GM12801 (cell line): ENCODE measurements at regions not wholly inside any gene's neighbourhood (a gene's known extent, or its start where the extent isn't known, plus 50 kb on each side); places are given as distances from the start of the nearest gene placed in this dataset.

Source experiments
- TF ChIP-seq, protein P1 (sequence below): IDR thresholded peaks from one replicate; pipeline ENCODE4 v1.5.1; 2011; ENCODE audit warnings: control low read depth; ENCODE audit not compliant: insufficient read length; ENCODE audit errors: extremely low read depth

DNA sequence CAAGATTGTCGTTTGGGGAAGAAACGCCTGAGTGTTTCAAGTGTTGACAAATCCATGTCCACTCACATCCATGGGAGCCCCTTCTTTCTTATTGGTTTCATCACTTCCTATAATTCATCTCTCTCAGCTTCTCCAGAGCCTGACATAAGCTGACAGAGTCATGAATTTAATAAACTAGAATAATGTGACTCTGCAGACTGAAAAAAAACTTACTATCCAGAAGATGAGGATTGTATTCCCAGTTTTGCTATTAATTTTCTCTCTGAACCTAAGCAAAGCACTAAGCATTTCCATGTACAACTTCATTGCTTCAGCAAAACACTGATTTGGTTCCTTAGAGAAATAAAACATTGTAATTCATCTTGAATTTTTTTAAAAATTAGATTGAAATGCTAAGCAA, 691.8 kb downstream of the MTRR start:
- TF ChIP-seq, protein P1, sequence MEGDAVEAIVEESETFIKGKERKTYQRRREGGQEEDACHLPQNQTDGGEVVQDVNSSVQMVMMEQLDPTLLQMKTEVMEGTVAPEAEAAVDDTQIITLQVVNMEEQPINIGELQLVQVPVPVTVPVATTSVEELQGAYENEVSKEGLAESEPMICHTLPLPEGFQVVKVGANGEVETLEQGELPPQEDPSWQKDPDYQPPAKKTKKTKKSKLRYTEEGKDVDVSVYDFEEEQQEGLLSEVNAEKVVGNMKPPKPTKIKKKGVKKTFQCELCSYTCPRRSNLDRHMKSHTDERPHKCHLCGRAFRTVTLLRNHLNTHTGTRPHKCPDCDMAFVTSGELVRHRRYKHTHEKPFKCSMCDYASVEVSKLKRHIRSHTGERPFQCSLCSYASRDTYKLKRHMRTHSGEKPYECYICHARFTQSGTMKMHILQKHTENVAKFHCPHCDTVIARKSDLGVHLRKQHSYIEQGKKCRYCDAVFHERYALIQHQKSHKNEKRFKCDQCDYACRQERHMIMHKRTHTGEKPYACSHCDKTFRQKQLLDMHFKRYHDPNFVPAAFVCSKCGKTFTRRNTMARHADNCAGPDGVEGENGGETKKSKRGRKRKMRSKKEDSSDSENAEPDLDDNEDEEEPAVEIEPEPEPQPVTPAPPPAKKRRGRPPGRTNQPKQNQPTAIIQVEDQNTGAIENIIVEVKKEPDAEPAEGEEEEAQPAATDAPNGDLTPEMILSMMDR: no peak

DNA sequence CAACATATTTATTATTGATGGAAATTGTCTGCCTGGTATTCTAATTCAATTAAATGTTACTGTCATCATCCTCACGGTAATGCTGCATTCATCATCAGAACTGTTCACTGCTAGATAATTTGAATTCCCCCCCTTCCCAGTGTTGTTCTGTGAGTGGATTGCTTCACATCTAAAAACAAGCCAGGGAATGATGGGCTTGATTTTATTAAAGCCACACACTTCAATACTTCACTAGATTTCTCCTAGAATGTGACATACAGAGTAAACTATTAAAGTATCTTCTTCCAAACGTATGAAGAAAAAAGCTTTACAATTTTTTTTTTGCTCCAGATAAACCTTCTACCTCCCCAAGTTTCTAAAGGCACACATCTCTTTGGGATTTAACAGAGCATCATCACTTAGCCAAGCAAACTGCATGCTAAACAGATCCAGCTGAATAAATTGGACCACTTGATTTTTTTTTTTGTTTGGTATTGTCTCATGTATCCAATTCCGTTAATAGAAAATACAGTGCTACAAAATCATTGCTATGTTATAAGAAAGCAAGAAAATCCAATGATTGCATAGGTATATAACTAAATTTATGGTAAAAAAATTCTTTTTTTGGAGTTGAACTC, 692.4 kb downstream of the MTRR start:
- TF ChIP-seq, protein P1: no peak

GRCh38 chr5:8561854-8562253, 692.9 kb downstream of the MTRR start:
- TF ChIP-seq, protein P1: no peak

DNA sequence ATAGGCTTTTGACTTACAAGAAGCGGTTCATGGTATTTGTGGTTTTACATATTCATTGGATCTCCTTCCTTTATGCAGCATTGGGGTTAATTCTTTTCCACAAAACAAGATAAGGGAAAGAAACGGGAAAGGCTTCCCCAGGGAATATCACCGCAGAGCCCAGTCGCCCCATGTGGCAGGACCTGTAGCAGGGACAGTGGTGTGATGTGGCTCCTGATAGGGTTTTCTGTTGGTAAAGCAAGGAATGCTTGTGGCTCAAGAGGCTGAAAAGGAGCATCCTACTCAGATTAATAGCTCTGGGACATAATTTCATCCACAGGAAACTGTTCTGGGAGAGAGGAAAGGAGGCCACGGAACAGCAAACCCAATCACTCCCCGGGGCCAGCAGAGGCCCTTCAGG, 699.9 kb downstream of the MTRR start:
- TF ChIP-seq, protein P1: no peak

- TF ChIP-seq, protein P1: no peak
These were observed 701.6 kb downstream of the MTRR start for GRCh38 chr5:8570528-8570927.

- TF ChIP-seq, protein P1: no peak
These were observed 707.2 kb downstream of the MTRR start for GRCh38 chr5:8576178-8576577.

GRCh38 chr5:8577792-8578191, 708.8 kb downstream of the MTRR start:
- TF ChIP-seq, protein P1: no peak
